SU-DHL-6 (cell line): ENCODE measurements at regions not wholly inside any gene's neighbourhood (a gene's known extent, or its start where the extent isn't known, plus 50 kb on each side); places are given as distances from the start of the nearest gene placed in this dataset.

Source experiments
- EZH2phosphoT487 ChIP-seq: fragments of 200-600 bp; sonication (generic), shearing (Covaris generic); conservative IDR thresholded peaks from 2 replicates; pipeline ENCODE4 v1.6.1; 2018; ENCODE audit warnings: mild to moderate bottlenecking, antibody characterized with exemption, low read length, moderate library complexity, mixed read lengths
- TF ChIP-seq, protein P1 (sequence below): fragments of 200-600 bp; sonication (generic); IDR thresholded peaks from one replicate; pipeline ENCODE4 v1.5.1; 2017; ENCODE audit warnings: antibody characterized with exemption, mild to moderate bottlenecking, low read length, moderate library complexity; ENCODE audit not compliant: insufficient read depth, poor library complexity, severe bottlenecking

- TF ChIP-seq EZH2phosphoT487 = no peak
- TF ChIP-seq, protein P1, sequence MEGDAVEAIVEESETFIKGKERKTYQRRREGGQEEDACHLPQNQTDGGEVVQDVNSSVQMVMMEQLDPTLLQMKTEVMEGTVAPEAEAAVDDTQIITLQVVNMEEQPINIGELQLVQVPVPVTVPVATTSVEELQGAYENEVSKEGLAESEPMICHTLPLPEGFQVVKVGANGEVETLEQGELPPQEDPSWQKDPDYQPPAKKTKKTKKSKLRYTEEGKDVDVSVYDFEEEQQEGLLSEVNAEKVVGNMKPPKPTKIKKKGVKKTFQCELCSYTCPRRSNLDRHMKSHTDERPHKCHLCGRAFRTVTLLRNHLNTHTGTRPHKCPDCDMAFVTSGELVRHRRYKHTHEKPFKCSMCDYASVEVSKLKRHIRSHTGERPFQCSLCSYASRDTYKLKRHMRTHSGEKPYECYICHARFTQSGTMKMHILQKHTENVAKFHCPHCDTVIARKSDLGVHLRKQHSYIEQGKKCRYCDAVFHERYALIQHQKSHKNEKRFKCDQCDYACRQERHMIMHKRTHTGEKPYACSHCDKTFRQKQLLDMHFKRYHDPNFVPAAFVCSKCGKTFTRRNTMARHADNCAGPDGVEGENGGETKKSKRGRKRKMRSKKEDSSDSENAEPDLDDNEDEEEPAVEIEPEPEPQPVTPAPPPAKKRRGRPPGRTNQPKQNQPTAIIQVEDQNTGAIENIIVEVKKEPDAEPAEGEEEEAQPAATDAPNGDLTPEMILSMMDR = no peak
Measured at GRCh38 chr16:86996081-86996480, 321.1 kb downstream of the C16orf95 start.
